Fibroblast of skin of back (primary cell): ENCODE measurements at regions not wholly inside any gene's neighbourhood (a gene's known extent, or its start where the extent isn't known, plus 50 kb on each side); places are given as distances from the start of the nearest gene placed in this dataset.

ENCODE experiments used
- DNase-seq: peaks from one replicate; pipeline ENCODE4 v3.0.0-alpha.2; 2013

- peak; percentile 12 for DNase-seq
Measured at GRCh38 chr3:24943961-24944360, 449.3 kb upstream of the THRB start.

DNA sequence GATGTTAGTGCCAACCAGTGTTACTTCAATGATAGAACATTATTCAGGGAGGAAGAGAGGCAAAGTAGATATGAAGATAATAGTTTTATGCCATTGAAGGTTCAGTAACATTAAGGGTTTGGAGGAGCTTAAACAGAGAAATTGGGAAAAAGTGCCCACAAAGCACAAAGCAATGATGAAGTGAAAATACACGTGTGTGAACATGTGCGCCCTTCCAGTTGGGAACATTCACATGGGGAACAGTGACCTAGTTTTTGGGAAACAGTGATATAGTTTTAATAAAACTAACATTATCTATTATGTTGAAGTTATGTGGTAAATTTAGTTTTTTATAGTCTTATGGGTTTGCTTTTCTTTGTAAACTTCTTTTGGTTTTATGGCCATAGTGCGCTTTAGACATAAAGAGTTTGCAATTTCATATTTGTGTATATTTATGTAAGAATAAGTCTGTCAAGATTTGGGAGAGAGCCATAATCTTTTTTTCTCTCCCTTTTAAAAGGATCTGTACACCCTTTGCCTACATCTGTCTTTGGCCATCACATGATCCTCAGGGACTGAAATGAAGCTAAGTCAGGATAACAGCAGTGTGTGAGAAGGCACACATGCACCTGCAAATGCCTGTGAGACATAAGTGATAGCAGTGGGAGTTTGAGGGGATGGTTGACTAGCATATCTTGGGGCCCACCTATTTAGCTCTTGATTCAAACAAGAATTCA lies 450.3 kb upstream of the THRB start:
- no peak for DNase-seq

DNA sequence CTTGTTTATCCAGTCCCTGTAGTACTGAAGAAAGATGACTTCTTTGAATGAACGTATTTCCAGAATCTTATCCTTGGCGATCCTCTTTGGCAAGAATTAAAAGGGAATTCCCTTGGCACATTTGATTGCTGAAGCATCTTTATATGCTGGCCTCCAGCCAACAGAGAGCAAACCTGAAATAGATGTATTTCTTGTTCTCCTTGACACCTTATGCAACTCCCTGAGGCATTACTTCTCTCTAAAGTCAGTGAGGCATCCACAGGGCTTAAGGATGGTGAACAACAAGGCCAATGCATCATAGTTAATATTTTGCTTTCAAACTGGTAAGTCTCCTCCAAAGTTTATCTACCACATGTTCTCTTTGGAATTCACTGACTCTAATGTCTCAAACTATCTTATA lies 450.9 kb upstream of the THRB start:
- no peak for DNase-seq

DNA sequence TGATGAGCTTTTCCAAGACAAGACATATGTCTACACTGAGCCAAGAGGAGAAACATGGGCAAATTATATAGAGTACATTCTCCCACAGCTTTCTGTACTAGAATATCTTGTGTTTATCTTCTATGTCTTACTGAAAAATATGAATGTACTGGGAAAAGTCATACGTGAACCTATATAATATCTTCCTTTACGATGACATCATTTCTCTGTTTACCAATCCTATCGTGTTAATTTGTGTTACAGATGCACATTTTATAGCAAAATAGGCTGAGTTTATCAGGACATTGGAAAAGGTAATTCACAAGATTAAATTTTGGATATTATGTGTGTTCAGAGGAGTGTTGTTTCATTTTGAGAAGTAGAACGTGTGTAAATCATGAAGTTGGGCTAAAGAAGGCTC lies 452.5 kb upstream of the THRB start:
- DNase-seq: no peak

GRCh38 chr3:24951180-24951579 lies 456.5 kb upstream of the THRB start:
- no peak for DNase-seq

- no peak for DNase-seq
Measured at GRCh38 chr3:24952388-24952787, 457.7 kb upstream of the THRB start.

DNA sequence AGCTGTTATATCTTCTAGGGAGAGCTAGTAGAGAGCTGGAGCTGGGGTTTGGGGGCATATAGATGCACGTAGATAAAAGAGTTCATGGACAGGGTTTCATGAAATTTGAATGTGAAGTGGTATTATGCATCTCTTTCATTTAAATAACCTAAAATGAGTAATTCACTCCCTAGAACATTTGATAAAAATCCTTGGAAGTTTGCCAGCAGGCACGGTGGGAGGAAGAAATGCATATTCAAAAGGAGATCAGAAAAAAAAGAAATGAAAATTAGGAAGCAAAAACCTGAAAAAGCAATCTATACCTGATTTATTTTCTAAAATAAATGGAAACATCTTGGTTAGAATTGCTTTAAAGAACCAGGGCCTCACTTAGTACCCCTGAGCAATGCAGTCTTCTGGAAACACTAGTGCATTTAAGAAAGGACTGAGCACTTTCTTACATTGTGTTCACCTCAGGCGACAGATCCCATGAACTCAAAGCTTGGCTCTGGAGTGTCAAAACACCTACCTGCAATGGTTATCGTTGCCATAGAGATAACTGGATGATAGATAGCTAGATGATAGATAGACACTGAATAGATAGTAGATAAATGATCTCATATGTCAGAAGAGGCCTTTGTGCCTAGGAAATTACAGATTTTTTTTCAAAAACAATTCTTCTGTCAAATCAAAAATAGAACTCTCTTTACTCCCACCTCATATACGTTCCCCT lies 458.6 kb upstream of the THRB start:
- no peak for DNase-seq

- no peak for DNase-seq
Measured at GRCh38 chr3:24956613-24957012, 462.0 kb upstream of the THRB start.

DNA sequence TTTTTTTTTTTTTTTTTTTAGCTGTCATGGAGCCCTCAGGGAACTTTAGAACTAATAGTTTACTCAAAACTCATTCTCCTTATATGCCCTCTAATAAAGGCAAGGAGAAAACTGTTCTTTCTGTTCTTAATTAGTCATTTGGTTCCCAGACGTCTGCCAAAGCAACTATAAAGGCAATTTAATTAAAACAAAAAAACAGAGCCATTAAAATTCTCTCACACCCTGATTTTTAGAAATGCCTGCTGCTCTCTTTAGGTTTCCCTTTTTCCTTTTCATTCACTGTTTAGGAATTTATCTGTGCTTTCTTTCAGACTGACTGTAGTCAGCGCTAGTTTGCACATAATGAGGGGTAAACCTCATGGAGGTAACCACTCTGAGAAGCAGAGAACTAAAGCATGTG lies 463.6 kb upstream of the THRB start:
- DNase-seq: no peak

DNA sequence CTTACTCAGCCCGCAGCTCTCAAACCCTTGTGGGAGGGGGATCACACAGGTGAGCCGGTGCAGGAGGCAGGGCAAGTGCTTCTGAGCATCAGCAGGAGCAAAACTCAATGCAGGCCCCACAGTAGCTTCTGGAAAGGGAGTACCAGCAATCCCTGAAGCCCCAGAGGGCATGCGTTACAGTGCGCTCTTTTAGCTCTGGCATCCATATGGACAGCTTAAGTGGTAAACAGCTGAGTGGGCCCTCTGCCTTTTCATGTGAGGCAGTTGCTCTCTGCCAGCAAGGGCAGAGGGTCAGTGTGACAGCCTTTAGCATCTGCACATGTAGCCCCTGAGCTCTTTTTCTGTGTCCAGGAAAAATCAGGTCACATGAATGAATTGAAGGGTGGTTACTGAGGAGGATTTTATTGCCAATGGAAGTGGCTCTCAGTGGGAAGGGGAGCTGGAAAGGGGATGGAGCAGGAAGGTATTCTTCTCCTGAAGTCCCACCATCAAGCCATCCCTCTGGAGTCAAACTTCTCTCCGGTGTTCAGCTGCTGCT lies 464.3 kb upstream of the THRB start:
- no peak for DNase-seq

DNA sequence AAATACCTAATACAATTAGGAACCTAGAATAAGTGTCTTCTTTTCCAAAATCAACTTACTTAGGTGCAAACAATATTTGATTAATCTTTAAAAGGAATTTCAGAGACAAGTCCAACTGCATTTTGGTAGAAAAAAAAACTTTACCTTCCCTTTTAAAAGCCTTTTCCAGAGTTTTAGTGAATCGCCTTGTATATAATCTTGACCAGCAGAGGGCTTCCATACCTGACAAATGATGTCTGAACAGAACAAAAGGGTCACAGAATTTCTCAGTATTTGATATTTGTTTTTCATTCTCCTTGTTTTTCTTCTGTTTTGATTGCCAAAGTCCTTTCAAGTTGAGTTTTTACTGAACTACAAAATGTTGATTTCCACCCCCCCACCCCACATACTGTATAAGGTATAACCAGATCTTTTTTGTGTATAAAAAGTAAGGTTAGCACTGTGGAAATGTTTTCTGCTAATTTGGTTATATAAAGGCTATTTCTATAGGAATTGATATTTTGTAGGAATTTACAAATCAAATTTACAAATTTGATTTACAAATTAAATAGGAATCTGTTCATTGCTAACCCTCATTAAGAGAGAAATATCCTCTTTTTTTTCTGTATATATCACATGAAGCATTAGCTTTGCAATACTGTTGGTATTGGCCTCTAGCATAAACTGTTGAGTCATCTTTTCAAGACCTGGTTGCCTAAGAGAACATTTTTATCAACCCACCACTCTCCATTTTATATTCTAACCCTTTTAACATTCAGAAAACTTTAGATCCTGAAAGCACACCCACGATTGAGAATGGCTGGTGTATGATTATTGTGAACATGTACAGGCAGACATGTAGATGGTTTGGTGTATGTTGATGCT lies 464.1 kb upstream of the RARB start:
- peak; percentile 53 for DNase-seq

GRCh38 chr3:24965706-24966385 lies 462.2 kb upstream of the RARB start:
- peak; percentile 64 for DNase-seq

DNA sequence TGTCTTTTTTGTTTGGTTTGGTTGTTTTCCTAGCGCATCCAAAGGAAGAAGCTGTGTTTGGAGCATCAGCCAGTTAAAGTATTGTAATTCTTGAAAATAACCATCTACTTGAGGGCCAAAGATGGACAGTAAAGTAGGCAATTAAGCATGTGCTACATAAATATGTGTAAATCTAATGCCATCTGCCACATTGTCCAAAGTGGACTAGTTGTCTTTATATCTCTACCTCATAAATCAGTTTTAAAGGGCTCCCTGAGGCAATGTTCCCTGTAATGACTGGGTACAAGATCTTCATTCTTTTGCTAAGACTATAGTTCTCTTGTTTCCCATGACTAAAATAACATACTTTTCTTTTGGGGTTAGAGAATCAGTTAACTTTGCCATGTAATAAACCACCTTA lies 460.0 kb upstream of the RARB start:
- DNase-seq: no peak

GRCh38 chr3:24972491-24972890 lies 455.6 kb upstream of the RARB start:
- peak; percentile 17 for DNase-seq

- no peak for DNase-seq
Measured at GRCh38 chr3:24981309-24981708, 446.8 kb upstream of the RARB start.

DNA sequence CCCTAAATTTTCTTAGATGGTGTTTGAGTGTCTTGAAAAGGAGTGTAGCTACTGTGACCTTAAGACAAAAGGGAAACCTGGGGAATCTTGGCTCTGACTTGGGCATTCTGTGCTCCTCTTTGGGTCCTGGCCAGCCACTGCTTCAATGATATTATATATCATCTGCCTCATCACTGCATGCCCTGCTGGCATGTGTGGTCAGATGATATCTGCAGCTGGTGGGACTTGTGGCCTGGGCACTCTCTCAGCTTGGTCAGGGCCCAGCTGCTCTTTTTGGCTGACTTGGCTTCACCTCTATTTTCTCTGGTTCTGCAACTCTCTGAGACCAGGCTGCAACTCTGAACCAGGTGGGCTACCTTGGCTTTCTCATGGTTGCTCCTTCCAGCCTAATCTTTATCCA lies 446.1 kb upstream of the RARB start:
- no peak for DNase-seq

DNA sequence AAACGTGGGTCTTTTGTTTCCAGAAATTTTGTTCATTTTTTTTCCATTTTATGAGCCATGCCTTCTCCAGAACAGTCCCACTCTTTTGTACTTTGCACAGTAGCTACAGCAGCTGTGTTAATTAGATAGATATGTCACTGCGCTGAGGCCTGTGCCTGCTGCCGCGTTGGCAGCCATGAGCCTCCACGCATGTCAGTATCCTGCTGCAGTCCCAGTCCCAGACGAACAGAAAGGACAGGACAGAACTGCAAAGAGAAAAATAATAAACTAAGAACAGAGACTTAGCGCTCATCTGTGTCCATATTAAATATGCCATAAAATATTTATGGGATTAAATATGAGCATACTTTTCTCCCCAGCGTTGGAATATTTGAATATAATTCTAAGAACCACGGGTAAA lies 442.4 kb upstream of the RARB start:
- DNase-seq: no peak

DNA sequence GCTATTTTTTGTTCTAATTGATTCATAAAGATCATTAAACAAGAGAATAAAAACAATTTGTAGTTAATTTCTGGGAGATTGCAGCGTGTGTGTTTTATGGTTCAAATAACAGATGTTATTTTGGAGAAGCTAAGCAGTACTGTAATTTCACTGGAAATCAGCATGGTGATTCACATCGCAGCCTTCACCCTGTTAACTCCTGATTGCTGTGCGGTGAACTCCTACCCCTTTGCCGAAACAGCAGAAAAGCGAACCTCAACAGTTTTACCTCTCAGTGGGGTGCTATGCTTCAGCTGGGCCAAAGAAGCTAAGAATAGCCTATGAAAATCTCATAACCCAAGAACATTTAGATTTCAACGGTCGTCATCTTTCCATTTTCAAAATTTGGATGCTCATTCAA lies 441.5 kb upstream of the RARB start:
- no peak for DNase-seq

DNA sequence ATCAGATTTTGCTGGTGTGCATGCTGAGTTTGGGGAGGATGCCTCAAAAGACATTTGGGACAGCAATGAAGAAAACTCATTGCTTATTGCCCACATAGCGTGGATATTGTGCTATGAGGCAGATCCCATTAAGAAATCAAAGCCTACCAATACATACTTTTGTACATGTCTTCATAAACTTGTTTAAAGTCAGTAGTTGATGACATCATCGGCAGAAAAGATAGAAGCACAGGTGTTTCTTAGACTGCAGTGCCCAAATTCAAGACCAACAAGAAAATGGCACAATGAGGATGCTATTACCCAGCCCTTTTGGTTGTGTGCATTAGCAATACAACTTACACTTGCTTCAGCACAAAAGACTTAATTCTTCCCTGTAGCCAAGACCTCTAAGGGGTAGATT lies 428.7 kb upstream of the RARB start:
- no peak for DNase-seq

DNA sequence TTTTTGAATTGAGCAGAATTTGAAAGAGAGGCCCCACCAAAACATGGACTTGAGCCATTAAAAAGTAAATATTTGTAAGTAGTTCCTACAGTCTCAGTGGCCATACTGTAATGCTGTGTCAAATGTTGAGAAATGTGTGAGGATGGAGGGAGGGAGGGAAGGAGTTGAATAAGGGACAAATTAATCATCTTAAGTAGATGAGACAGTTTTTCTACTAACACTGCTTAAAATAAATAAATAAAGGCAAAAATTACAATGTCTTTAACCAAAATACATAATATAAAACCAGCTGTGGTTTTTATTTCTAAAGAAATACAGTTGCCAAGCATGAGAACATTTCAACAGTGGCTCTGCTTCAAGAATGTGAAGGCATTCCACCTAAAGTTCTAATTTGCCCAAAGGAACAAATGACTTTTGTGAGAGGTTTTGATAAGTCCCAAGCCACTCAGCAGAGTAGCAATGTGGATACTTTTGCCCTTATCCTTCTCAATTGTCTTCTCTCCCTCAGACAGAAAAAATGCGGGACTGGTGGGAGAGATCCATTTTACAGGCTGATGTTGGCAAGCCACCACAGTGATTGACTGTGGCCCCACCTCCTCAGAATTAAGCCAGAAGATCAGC lies 427.0 kb upstream of the RARB start:
- DNase-seq: peak; percentile 52

GRCh38 chr3:25002052-25002451 lies 426.0 kb upstream of the RARB start:
- no peak for DNase-seq

DNA sequence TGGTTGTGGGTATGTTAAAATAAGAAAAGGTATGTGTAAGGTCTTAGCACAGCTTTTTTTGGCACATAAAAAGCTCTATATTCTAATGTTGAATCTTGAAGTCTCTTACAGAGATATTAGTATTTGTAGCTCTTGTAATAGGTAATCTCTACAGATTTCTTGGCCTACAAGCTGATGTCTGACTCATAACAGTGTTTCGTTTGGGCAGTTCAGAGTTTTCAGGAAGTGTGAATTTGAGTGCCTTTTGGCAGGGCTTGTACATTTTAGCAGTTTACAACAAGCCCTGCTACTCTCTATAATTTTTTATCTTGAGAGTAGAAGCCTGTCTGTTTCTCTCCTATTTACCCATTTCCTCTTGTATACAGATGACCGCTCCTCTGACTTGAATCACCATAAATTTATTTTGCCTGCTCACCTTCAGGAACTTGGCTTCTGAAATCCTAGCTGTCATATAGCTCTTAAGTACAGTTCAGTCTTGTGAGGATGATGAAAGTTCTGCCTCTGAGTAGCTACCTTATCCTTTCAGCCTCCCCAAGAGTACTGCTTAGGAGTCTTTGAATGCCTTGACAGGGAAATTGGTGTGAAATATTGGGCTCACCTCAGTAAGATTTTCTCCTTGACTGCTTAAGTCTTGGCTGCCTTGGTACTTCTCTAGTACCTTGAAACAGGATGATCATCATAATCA lies 419.9 kb upstream of the RARB start:
- peak; percentile 34 for DNase-seq
